Activated CD8-positive, alpha-beta memory T cell treated with anti-CD3 and anti-CD28 coated beads, Interleukin-2, amount 10 ng/mL, durations not matched to agents 7 days and 5 days (primary cell): ENCODE measurements at regions not wholly inside any gene's neighbourhood (a gene's known extent, or its start where the extent isn't known, plus 50 kb on each side); places are given as distances from the start of the nearest gene placed in this dataset.
"Not testable (repeated sequence)": the region's sequence is repeated elsewhere in the genome, so short reads cannot be mapped to it uniquely, and the experiment has no call there.

Experiments
- ATAC-seq: fragments of 150-1000 bp; cut with Tn5 transposase; one replicate; pipeline ENCODE4 v1.10.0; 2021; ENCODE audit warnings: moderate library complexity
- CTCF ChIA-PET: fragments of 350-600 bp; sonication (Branson Sonifier 250); formaldehyde crosslinking; loops from one replicate; lab custom pipeline; 2021; ENCODE audit warnings: antibody characterized with exemption; lab: Charles Lee
- DNase-seq: peaks from one replicate; pipeline ENCODE4 v3.0.0-alpha.2; 2020
- H3K27ac Mint-ChIP-seq: one replicate; pipeline ENCODE4 v1.8.0; 2021; ENCODE audit warnings: mild to moderate bottlenecking, mixed read lengths
- H3K27me3 Mint-ChIP-seq: one replicate; pipeline ENCODE4 v1.8.0; 2021; ENCODE audit warnings: mixed read lengths
- H3K36me3 Mint-ChIP-seq: one replicate; pipeline ENCODE4 v1.8.0; 2021; ENCODE audit warnings: mild to moderate bottlenecking, mixed read lengths
- H3K4me1 Mint-ChIP-seq: one replicate; pipeline ENCODE4 v1.8.0; 2021; ENCODE audit warnings: mixed read lengths
- H3K4me3 Mint-ChIP-seq: one replicate; pipeline ENCODE4 v1.8.0; 2021; ENCODE audit warnings: mild to moderate bottlenecking, moderate library complexity, mixed read lengths
- H3K9me3 Mint-ChIP-seq: one replicate; pipeline ENCODE4 v1.8.0; 2022; ENCODE audit warnings: low read depth, mixed read lengths

GRCh38 chr12:58310809-58311622 lies 369.6 kb downstream of the ATP23 start:
- ATAC-seq (no peak), DNase-seq (no peak)
- no peaks in the 10 kb centered on the region for H3K9me3 Mint-ChIP-seq
- no peaks in the 10 kb centered on the region for H3K27me3 Mint-ChIP-seq
- no peaks in the 10 kb centered on the region for H3K4me1 Mint-ChIP-seq
- H3K4me3 Mint-ChIP-seq: no peak overlapping the region
- no peaks in the 10 kb centered on the region for H3K36me3 Mint-ChIP-seq
- H3K27ac Mint-ChIP-seq: no peak overlapping the region
- CTCF ChIA-PET: no interaction called here

DNA sequence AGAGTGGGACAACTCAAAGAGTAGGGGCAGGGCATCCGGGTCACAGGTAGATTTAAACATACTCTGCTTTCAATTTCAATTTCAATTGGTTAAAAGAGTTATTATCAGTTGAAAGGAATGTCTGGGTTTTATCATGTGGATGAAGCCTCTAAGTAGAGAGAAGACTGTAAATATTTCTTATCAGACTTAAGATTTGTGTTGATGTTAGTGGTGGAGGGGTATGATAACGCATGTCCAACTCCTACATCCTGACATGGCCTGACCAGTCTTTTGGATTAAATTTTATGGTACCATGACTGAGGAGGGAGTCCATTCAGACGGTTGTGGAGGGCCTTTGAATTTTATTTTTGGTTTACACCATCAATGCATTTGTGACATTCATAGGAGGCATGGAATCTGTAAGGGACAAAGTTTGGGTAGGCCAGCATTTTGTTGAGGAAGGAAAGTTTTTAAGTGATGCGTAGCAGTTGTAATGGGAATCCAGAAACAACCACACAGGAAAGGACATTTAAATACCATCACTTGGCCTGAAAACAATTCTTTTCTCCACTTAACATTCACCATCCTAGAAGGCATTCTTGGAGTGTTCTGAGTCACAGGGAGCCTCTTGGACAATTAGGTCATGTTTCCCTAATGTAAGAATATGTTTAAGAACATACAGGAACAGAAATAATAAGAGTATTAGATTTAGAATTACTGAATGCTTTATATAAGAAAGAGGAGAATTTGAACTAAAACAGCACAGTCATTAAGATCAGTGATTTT lies 371.9 kb downstream of the ATP23 start:
- no peak overlapping the region for H3K27ac Mint-ChIP-seq
- DNase-seq: no peak
- no peaks in the 10 kb centered on the region for H3K4me1 Mint-ChIP-seq
- no peaks in the 10 kb centered on the region for H3K27me3 Mint-ChIP-seq
- no peaks in the 10 kb centered on the region for H3K36me3 Mint-ChIP-seq
- no peak overlapping the region for H3K4me3 Mint-ChIP-seq
- CTCF ChIA-PET: no interaction called here
- H3K9me3 Mint-ChIP-seq: no peaks in the 10 kb centered on the region
- no peak for ATAC-seq

- H3K36me3 Mint-ChIP-seq: no peaks in the 10 kb centered on the region
- no peaks in the 10 kb centered on the region for H3K9me3 Mint-ChIP-seq
- CTCF ChIA-PET: no interaction called here
- ATAC-seq (no peak), DNase-seq (no peak)
- H3K4me1 Mint-ChIP-seq: no peaks in the 10 kb centered on the region
- no peaks in the 10 kb centered on the region for H3K27me3 Mint-ChIP-seq
- no peak overlapping the region for H3K27ac Mint-ChIP-seq
- H3K4me3 Mint-ChIP-seq: no peak overlapping the region
Measured at GRCh38 chr12:58314610-58315009, 373.2 kb downstream of the ATP23 start.

GRCh38 chr12:58316926-58317325 lies 375.6 kb downstream of the ATP23 start:
- Mint-ChIP-seq H3K27me3 (no peaks in the 10 kb centered on the region), H3K4me1 (no peaks in the 10 kb centered on the region)
- no peak for ATAC-seq

GRCh38 chr12:58321414-58321813 lies 380.0 kb downstream of the ATP23 start:
- no peaks in the 10 kb centered on the region for H3K4me1 Mint-ChIP-seq
- H3K27ac Mint-ChIP-seq: no peak overlapping the region
- CTCF ChIA-PET: no interaction called here
- H3K27me3 Mint-ChIP-seq: no peaks in the 10 kb centered on the region
- DNase-seq (no peak), ATAC-seq (no peak)
- H3K4me3 Mint-ChIP-seq: no peak overlapping the region
- H3K36me3 Mint-ChIP-seq: no peaks in the 10 kb centered on the region
- H3K9me3 Mint-ChIP-seq: no peaks in the 10 kb centered on the region

More at GRCh38 chr12:58316926-58317325, 375.6 kb downstream of the ATP23 start:
- H3K4me3 Mint-ChIP-seq: no peak overlapping the region
- no peaks in the 10 kb centered on the region for H3K9me3 Mint-ChIP-seq
- no peaks in the 10 kb centered on the region for H3K36me3 Mint-ChIP-seq
- CTCF ChIA-PET: no interaction called here
- DNase-seq: no peak
- H3K27ac Mint-ChIP-seq: no peak overlapping the region

DNA sequence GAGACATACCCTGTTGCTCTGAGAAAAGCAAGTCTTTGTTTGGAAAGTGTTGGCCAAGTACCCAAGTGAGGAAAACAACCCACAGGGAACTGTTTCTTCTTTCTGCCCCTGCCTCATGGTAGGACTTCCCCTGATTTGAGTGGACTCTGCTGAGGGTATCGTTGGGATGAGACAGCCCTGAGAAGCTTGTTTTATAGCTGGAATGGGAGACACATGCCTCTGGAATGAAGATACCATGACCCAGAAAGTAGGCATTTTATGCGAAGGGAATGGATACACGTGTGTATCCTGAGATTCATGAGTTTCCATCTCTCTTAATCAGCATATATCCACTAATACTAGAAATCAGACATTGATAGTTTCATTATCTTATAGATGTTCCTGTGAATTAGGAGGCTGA lies 382.3 kb downstream of the ATP23 start:
- Mint-ChIP-seq H3K4me3 (no peak overlapping the region), H3K4me1 (no peaks in the 10 kb centered on the region), H3K27ac (no peak overlapping the region), H3K9me3 (no peaks in the 10 kb centered on the region), H3K27me3 (no peaks in the 10 kb centered on the region), H3K36me3 (no peaks in the 10 kb centered on the region)
- no peak for ATAC-seq
- DNase-seq: no peak
- CTCF ChIA-PET: no interaction called here

GRCh38 chr12:58325561-58325960 lies 384.2 kb downstream of the ATP23 start:
- no peak overlapping the region for H3K4me3 Mint-ChIP-seq
- no peak overlapping the region for H3K27ac Mint-ChIP-seq
- DNase-seq (no peak), ATAC-seq (no peak)
- no peaks in the 10 kb centered on the region for H3K27me3 Mint-ChIP-seq
- no peaks in the 10 kb centered on the region for H3K36me3 Mint-ChIP-seq
- H3K9me3 Mint-ChIP-seq: no peaks in the 10 kb centered on the region
- no peaks in the 10 kb centered on the region for H3K4me1 Mint-ChIP-seq
- CTCF ChIA-PET: no interaction called here

DNA sequence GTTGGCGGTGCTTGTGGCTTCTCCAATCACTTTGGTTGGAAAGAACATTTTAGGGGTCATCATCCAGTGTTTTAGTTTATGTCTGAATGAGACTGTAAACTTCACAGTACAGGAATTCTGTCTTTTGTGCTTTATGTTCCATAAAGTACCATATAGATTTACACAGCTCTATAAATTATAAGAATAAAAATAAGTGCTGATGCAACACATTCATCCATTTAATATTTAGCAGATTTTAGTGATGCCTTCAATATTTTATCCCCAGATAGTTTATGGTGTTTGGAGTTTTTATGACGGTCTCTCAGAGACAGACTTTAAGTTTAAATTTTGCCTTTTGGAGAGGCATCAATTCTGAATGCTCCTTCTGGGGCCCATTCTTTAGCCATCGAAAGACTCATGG lies 385.2 kb downstream of the ATP23 start:
- no peak for ATAC-seq
- Mint-ChIP-seq H3K9me3 (no peaks in the 10 kb centered on the region), H3K4me1 (no peaks in the 10 kb centered on the region), H3K4me3 (no peak overlapping the region), H3K27ac (no peak overlapping the region), H3K27me3 (no peaks in the 10 kb centered on the region), H3K36me3 (no peaks in the 10 kb centered on the region)
- DNase-seq: no peak
- CTCF ChIA-PET: interaction anchor here (1.0 kb wide), 1 partner anchor 123 kb away, joined by 3 read pairs; no protein-coding TSS in a partner anchor

DNA sequence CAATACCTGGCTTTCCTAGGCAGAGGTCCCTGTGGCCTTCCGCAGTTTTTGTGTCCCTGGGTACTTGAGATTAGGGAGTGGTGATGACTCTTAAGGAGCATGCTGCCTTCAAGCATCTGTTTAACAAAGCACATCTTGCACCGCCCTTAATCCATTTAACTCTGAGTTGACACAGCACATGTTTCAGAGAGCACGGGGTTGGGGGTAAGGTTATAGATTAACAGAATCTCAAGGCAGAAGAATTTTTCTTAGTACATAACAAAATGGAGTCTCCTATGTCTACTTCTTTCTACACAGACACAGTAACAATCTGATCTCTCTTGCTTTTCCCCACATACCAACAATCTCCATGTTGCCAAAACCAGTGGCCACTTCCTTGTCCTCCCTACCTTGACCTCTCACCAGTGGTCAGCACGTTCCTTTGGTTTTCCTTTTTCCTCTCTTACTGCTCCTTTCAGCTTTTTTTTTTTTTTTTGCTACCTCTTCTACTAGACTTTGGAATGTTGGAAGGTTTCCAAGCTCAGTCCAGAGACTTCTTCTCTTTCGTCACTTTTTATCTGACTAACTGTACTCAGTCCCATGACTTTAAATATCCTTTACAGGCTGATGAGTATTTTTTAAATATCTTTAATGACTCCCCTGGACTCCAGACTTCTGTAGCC lies 395.3 kb downstream of the ATP23 start:
- CTCF ChIA-PET, H3K27me3 Mint-ChIP-seq, H3K4me1 Mint-ChIP-seq, DNase-seq, H3K36me3 Mint-ChIP-seq, H3K4me3 Mint-ChIP-seq, ATAC-seq, H3K9me3 Mint-ChIP-seq, H3K27ac Mint-ChIP-seq: not testable (repeated sequence)

DNA sequence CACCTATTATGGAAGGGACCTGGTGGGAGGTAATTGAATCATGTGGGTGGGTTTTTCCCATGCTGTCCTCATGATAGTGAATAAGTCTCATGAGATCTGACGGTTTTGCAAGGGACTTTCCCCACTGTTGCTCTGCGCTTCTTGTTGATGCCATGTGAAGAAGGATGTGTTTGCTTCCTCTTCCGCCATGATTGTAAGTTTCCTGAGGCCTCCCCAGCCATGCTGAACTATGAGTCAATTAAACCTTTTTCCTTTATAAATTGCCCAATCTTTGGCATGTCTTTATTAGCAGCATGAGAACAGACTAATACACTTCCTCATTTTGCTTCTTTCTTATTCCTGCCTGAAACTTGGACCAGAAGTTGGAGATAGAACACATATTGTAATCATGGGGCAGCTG lies 396.2 kb downstream of the ATP23 start:
- H3K9me3 Mint-ChIP-seq, ATAC-seq, CTCF ChIA-PET, H3K4me1 Mint-ChIP-seq, H3K4me3 Mint-ChIP-seq, H3K27ac Mint-ChIP-seq, H3K27me3 Mint-ChIP-seq, H3K36me3 Mint-ChIP-seq, DNase-seq: not testable (repeated sequence)

- no peak for ATAC-seq
- no peaks in the 10 kb centered on the region for H3K9me3 Mint-ChIP-seq
- H3K4me3 Mint-ChIP-seq: no peak overlapping the region
- no peaks in the 10 kb centered on the region for H3K36me3 Mint-ChIP-seq
- CTCF ChIA-PET: no interaction called here
- no peak for DNase-seq
- H3K4me1 Mint-ChIP-seq: no peaks in the 10 kb centered on the region
- H3K27me3 Mint-ChIP-seq: no peaks in the 10 kb centered on the region
- H3K27ac Mint-ChIP-seq: no peak overlapping the region
Measured at GRCh38 chr12:58341791-58342190, 400.4 kb downstream of the ATP23 start.

GRCh38 chr12:58342736-58343135 lies 401.4 kb downstream of the ATP23 start:
- no peaks in the 10 kb centered on the region for H3K27me3 Mint-ChIP-seq
- CTCF ChIA-PET: no interaction called here
- no peak for DNase-seq
- no peaks in the 10 kb centered on the region for H3K9me3 Mint-ChIP-seq
- H3K36me3 Mint-ChIP-seq: no peaks in the 10 kb centered on the region
- no peak overlapping the region for H3K27ac Mint-ChIP-seq
- no peaks in the 10 kb centered on the region for H3K4me1 Mint-ChIP-seq
- no peak for ATAC-seq
- no peak overlapping the region for H3K4me3 Mint-ChIP-seq

GRCh38 chr12:58346032-58346632 lies 404.8 kb downstream of the ATP23 start:
- Mint-ChIP-seq H3K4me1 (no peaks in the 10 kb centered on the region), H3K27me3 (no peaks in the 10 kb centered on the region), H3K9me3 (no peaks in the 10 kb centered on the region), H3K4me3 (no peak overlapping the region), H3K36me3 (no peaks in the 10 kb centered on the region), H3K27ac (no peak overlapping the region)
- CTCF ChIA-PET: no interaction called here
- no peak for DNase-seq
- no peak for ATAC-seq
